ENCODE measurements at regions not wholly inside any gene's neighbourhood (a gene's known extent, or its start where the extent isn't known, plus 50 kb on each side); places are given as distances from the start of the nearest gene placed in this dataset.

GRCh38 chr2:104025295-104025694, 828.6 kb upstream of the POU3F3 start:
- 61% methylated on average over 1 of the region's 1 CpG for WGBS (ENCODE audit: insufficient coverage, low coverage, low lambda C conversion rate, missing lambda C conversion rate)
- intact Hi-C loops (cut with DNase I) = no loop called here
- Histone ChIP-seq H3K36me3 (no peaks in the 10 kb centered on the region), H3K27ac (no peak overlapping the region), H3K27me3 (no peaks in the 10 kb centered on the region), H3K4me3 (no peak overlapping the region), H3K9me3 (no peaks in the 10 kb centered on the region), H3K4me1 (no peaks in the 10 kb centered on the region)
- TF ChIP-seq POLR2A (IDR thresholded peaks at IDR 0.05) (no peak), CTCF (IDR thresholded peaks at IDR 0.05) (no peak)
- DNase-seq (no peak), ATAC-seq (no peak)

GRCh38 chr2:104026725-104027124, 827.2 kb upstream of the POU3F3 start:
- TF ChIP-seq POLR2A (IDR thresholded peaks at IDR 0.05) = no peak
- Histone ChIP-seq H3K9me3 (no peaks in the 10 kb centered on the region), H3K4me1 (no peaks in the 10 kb centered on the region), H3K36me3 (no peaks in the 10 kb centered on the region), H3K4me3 (no peak overlapping the region), H3K27me3 (no peaks in the 10 kb centered on the region), H3K27ac (no peak overlapping the region)
- WGBS (ENCODE audit: insufficient coverage, low coverage, low lambda C conversion rate, missing lambda C conversion rate) = 57% methylated on average over 9 of the region's 13 CpGs
- no peak for ATAC-seq
- DNase-seq = no peak
- intact Hi-C loops (cut with DNase I) = no loop called here

GRCh38 chr2:104027321-104027720, 826.6 kb upstream of the POU3F3 start:
- H3K27ac ChIP-seq = no peak overlapping the region
- no peaks in the 10 kb centered on the region for H3K9me3 ChIP-seq
- no peak for DNase-seq
- H3K4me1 ChIP-seq = no peaks in the 10 kb centered on the region
- 72% methylated on average over 2 of the region's 2 CpGs for WGBS (ENCODE audit: insufficient coverage, low coverage, low lambda C conversion rate, missing lambda C conversion rate)
- ATAC-seq = no peak
- TF ChIP-seq CTCF (IDR thresholded peaks at IDR 0.05) = no peak
- TF ChIP-seq POLR2A (IDR thresholded peaks at IDR 0.05) = no peak
- H3K27me3 ChIP-seq = no peaks in the 10 kb centered on the region
- no peak overlapping the region for H3K4me3 ChIP-seq
- intact Hi-C loops (cut with DNase I) = no loop called here
- no peaks in the 10 kb centered on the region for H3K36me3 ChIP-seq

GRCh38 chr2:104028061-104028460, 825.9 kb upstream of the POU3F3 start:
- Histone ChIP-seq H3K36me3 (no peaks in the 10 kb centered on the region), H3K4me3 (no peak overlapping the region), H3K4me1 (no peaks in the 10 kb centered on the region), H3K27ac (no peak overlapping the region), H3K27me3 (no peaks in the 10 kb centered on the region), H3K9me3 (no peaks in the 10 kb centered on the region)
- 33% methylated on average over 4 of the region's 4 CpGs for WGBS (ENCODE audit: insufficient coverage, low coverage, low lambda C conversion rate, missing lambda C conversion rate)
- DNase-seq = no peak
- ATAC-seq = no peak
- intact Hi-C loops (cut with DNase I) = no loop called here
- TF ChIP-seq CTCF (IDR thresholded peaks at IDR 0.05) (no peak), POLR2A (IDR thresholded peaks at IDR 0.05) (no peak)

- ATAC-seq = peak in 3 of 4 donors; percentile 38 to 57 (median 54)
- no peaks in the 10 kb centered on the region for H3K4me1 ChIP-seq
- TF ChIP-seq CTCF (IDR thresholded peaks at IDR 0.05) (peak; percentile 34 to 48 (median 46)), POLR2A (IDR thresholded peaks at IDR 0.05) (no peak)
- H3K27me3 ChIP-seq = no peaks in the 10 kb centered on the region
- no peaks in the 10 kb centered on the region for H3K36me3 ChIP-seq
- no peak for DNase-seq
- H3K4me3 ChIP-seq = no peak overlapping the region
- H3K27ac ChIP-seq = no peak overlapping the region
- WGBS (ENCODE audit: insufficient coverage, low coverage, low lambda C conversion rate, missing lambda C conversion rate) = 13% methylated on average over 3 of the region's 3 CpGs
- intact Hi-C loops (cut with DNase I) = no loop called here
- no peaks in the 10 kb centered on the region for H3K9me3 ChIP-seq
Observed at GRCh38 chr2:104033399-104033798, 820.5 kb upstream of the POU3F3 start.
